HG03175 (cell line): ENCODE measurements at regions not wholly inside any gene's neighbourhood (a gene's known extent, or its start where the extent isn't known, plus 50 kb on each side); places are given as distances from the start of the nearest gene placed in this dataset.

Source experiments
- ATAC-seq: cut with Tn5 transposase; IDR thresholded peaks from one replicate; pipeline ENCODE4 v1.9.1; 2021; ENCODE audit warnings: mild to moderate bottlenecking, moderate library complexity; ENCODE audit not compliant: unreplicated experiment

GRCh38 chrX:20438871-20439526 lies 172.3 kb upstream of the RPS6KA3 start:
- no peak for ATAC-seq

- no peak for ATAC-seq
Measured at GRCh38 chrX:20437683-20438082, 171.0 kb upstream of the RPS6KA3 start.

GRCh38 chrX:20435913-20436312 lies 169.2 kb upstream of the RPS6KA3 start:
- ATAC-seq, result no peak

DNA sequence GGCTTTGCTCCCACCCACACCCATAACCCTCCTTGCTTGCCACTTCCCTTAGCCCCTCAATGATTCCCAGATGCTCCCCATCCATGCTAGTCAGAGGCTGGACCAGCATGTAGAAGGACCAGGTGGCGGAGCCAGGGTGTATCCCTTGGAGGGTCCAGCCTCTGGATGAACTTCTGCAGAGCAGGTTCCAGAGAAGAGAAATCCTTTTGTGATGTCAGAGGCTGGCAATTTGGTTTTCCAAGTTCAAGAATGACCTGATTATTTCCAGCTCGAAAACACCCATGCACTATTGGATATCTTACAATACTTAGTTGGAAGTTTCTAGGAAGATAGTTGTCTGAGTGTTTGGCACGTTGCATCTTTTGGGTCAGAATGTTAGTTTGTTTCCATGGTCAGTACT lies 168.3 kb upstream of the RPS6KA3 start:
- no peak for ATAC-seq

DNA sequence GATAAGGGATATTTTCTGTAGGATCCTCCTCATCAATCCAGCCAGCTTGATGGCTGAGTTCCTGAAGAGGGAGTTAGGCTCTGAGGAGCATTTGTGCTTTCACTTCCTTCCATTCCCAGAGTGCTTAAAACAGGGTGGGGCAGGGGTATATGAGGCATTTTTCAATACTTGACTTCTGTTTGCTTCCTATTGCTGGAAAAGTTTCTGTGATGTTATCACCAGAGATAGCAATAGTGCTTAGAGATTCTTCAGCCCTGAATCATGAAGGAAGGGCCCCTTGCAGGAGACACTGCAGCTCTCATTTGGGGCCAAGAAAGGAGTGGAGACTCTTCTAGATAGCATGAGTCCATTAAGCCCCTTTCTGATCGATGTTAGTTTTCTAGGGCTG lies 166.7 kb upstream of the RPS6KA3 start:
- ATAC-seq, result no peak

- ATAC-seq, result no peak
Measured at GRCh38 chrX:20432746-20433387, 166.2 kb upstream of the RPS6KA3 start.

DNA sequence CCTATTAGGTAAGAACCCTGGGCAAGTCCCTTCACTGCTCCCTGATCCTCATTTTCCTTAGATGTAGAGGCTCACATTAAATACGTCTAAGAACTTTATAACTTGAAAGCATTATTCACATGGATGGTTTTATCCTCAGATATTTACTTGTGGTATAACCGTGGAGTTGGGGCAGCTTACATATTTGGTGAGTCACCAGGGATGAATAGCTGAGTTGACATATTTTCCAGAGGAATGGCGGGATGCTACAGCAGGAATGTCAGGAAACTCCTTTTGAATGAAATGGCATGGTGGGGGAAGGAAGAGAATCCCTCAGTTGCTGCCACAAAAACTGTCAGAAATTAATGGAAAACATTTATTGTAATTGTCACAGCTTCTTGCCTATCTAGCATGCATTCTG lies 165.3 kb upstream of the RPS6KA3 start:
- ATAC-seq, result no peak

- ATAC-seq, result no peak
Measured at GRCh38 chrX:20431486-20431885, 164.8 kb upstream of the RPS6KA3 start.

DNA sequence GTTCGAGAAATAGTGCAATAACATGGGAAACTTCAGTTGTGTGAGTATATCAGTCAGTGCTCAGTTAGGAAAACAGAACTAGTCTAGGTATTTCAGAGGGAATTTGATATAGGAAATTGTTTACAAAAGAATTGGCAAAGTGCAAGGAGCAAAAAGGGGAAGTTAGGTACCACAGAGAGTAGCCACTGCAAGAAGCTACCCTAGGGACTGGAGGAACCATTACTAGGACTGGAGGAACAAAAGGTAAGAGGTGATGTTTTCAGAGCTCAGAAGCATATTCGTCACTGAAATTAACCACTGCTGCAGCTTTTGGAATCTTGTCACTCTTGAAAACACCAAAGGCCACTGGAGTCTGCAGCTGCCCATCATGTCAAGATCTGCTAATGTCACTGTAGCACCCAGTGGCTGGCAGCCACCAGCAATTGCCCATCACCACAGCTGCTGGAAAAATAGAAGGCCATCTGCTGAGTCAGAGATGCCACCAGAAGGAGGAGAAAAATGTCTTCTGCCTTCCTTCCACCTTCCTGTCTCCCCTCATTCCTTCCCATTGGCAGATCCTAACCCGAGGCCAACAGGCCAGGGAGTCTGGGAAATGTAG lies 160.6 kb upstream of the RPS6KA3 start:
- peak; percentile 82 for ATAC-seq

GRCh38 chrX:20421697-20422096 lies 155.0 kb upstream of the RPS6KA3 start:
- ATAC-seq, result no peak

DNA sequence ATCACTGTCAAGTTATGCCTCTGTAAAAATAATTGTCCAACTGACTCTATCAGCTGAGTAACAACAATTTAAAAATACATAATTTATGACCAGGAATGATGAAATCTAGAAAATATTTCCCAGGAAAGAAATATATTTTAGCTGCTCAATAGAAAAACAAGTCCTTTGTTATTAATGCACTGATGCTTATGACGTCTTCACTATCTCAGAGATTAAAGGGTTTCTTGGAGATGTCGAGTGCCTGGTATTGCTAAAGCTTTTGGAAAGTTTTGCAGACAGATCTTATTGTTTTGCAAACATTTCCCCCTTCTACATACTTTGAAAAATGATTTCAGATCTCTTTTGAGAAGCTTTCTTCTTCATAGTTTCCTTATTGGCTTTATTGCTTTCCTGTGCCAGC lies 154.6 kb upstream of the RPS6KA3 start:
- no peak for ATAC-seq

DNA sequence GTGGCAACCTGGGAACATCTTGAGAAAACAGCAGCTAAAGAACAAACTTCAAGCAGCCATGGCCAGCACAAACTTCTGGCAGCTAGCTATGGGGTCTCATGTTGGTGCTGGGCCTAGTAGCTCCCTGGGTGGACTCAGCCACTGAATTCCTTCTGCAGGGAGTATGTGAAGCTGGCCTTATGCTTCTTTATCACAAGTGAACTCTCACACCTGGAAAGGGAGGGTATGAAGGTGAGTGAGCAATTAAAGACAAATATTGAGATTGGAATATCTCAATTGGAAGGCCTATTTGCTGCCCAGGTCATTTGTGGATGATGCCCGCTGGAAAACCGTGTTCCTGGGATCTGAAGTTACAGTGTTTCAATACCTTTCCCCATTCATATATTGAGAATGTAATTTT lies 153.3 kb upstream of the RPS6KA3 start:
- no peak for ATAC-seq

DNA sequence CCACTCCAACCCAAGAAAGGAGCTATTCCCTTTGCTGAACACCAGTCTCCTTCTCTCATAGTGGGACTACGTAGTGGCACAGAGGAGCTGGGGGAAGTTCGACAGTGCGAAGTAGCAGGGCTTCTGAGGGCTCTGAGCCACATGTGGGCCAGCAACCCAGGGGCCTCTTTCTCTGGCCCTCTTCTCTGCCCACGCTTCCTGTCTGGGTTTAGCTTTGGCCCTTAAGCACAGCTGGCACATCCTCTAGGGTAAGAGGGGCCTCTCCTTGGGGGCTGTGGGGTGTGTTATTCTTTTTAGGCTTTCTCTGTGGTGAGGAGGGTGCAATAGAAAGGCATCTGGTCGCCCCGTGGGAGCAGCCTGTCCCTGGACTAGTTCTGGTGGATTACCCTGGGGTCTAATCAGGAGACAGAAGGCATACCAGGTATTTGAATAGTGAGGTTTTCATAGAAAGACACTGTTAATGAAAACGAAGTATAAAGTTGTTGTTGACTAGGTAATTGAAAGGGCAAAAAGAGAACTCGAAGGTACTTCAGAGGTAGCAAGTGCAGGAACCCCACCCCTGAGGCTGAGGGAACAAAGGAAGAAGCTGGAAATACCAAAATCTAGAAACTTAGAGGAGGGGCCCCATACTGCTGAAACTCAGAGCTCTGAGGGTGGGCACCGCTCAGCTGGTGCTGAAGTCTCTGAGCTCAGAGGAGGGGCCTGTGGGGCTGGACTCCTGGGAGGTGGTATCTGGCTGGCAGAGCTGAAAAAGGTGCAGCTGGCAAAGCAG lies 151.9 kb upstream of the RPS6KA3 start:
- peak; percentile 59 for ATAC-seq

DNA sequence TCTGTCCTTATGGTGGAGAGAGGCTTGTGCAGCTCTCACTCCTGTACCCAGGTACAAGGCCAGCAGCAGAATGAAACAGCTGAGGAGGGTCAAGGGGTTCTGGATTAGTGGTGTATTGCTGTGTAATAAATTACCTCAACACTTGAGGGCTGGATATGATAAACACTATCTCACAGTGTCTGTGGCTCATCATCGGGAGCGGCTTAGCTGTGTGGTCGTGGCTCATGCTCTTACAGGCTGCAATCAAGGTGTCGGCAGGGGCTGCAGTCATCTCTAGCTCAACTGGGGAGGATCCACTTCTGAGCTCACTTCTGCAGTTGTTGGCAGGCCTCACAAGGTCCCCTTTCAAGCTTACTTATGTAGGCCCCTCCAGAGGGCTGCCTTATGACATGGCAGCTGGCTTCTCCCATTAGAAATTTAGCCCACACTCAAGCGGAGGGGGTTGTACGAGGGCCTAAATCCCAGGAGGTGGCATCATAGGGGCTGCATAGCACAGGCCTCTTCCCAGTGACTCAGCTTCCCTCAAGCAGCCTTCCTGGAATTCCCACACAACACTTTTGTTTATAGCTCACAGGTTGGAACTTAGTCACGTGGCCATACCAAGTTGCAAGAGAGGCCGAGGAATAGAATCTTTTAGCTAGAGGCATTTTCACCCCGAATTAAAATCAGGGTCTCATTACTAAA lies 148.2 kb upstream of the RPS6KA3 start:
- no peak for ATAC-seq

DNA sequence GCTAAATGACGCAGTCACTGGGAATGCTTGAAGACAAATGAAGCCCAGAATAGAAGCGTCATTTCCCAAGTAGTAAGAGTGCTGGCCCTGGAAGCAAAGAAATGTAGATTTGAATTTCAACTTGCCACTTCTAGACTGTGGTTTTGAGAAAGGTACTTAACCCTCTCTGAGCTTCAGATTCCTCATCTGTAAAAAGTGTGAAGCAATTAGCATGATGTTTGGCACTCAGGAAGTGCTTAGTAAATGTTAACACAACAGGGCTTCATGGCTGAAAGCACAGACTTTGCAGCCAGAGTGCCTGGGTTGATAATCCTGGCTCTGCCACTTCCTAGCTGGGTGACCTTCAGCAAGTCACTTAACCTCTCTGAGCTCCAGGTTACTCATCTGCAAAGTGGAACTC lies 147.4 kb upstream of the RPS6KA3 start:
- no peak for ATAC-seq

DNA sequence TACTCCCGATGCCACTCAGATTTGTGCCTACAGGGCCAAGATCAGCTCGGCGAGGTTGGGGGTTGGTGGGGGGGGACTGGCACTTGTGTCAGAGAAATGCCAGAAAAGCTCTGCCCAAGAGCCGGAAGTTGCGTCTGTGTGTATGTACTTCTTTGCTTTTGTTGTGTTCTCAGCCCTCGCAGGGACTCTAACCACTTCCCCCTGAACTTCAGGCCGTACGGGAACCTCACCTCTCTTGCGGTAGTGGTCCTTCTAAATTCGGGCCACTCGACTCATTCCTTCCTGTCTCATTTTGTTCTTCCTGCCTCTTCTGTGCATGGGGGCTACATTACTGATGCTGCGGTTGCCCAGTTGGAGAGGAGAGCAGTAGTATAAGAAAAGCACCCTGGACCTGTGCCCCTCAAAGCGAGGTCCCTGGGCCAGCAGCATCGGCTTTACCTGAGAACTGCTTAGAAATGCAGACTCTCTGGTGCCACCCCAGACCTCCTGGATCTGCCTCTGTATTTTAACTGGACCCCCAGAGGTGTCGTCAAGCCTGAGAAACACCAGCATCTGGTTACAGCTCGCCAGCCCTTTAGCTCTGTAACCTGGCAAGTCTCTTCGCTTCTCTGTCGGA lies 146.3 kb upstream of the RPS6KA3 start:
- ATAC-seq, result peak; percentile 90

DNA sequence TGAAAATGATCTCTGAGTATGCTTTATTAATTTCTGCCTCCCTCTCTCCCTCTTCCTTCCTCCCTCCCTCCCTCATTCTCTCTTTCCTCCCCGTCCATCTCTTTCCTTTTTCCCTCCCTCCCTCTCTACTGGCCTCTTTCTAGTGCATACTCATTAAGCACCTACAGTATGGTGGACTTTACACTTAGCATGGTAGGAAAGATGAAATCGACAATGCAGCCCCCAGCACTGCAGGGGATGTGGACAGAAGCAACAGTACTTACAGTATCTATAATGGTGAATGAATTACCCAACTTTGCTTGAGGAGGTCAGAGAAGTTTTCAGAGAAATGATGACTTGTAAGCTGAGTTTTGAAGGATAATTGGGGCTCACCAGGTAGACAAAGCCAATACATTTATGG lies 143.8 kb upstream of the RPS6KA3 start:
- ATAC-seq, result no peak

- no peak for ATAC-seq
Measured at GRCh38 chrX:20409991-20410390, 143.3 kb upstream of the RPS6KA3 start.

GRCh38 chrX:20402956-20403355 lies 136.2 kb upstream of the RPS6KA3 start:
- ATAC-seq, result no peak

GRCh38 chrX:20399728-20400414 lies 133.2 kb upstream of the RPS6KA3 start:
- no peak for ATAC-seq
